ENCODE measurements at regions not wholly inside any gene's neighbourhood (a gene's known extent, or its start where the extent isn't known, plus 50 kb on each side); places are given as distances from the start of the nearest gene placed in this dataset.
A peak's percentile ranks its signal among the peaks of the same experiment; 100 is the strongest.
"Not testable (repeated sequence)": the region's sequence is repeated elsewhere in the genome, so short reads cannot be mapped to it uniquely, and the experiment has no call there.

- DNase-seq, result no peak
Observed at GRCh38 chr3:87581240-87581639, 304.9 kb upstream of the POU1F1 start.

GRCh38 chr3:87576752-87577151 lies 300.4 kb upstream of the POU1F1 start:
- DNase-seq, result no peak

- no peak for DNase-seq
Observed at GRCh38 chr3:87575550-87575949, 299.2 kb upstream of the POU1F1 start.

GRCh38 chr3:87568331-87568730 lies 291.9 kb upstream of the POU1F1 start:
- DNase-seq, result no peak

- no peak for DNase-seq
Observed at GRCh38 chr3:87564438-87564837, 288.1 kb upstream of the POU1F1 start.

- DNase-seq, result no peak
Observed at GRCh38 chr3:87563712-87564111, 287.3 kb upstream of the POU1F1 start.

GRCh38 chr3:87558492-87558891 lies 282.1 kb upstream of the POU1F1 start:
- no peak for DNase-seq

GRCh38 chr3:87555290-87555689 lies 278.9 kb upstream of the POU1F1 start:
- DNase-seq, result no peak

GRCh38 chr3:87553058-87553457 lies 276.7 kb upstream of the POU1F1 start:
- no peak for DNase-seq

GRCh38 chr3:87550892-87551291 lies 274.5 kb upstream of the POU1F1 start:
- no peak for DNase-seq

- no peak for DNase-seq
Observed at GRCh38 chr3:87549208-87549607, 272.8 kb upstream of the POU1F1 start.

- DNase-seq, result no peak
Observed at GRCh38 chr3:87548271-87548670, 271.9 kb upstream of the POU1F1 start.

GRCh38 chr3:87546216-87546615 lies 269.8 kb upstream of the POU1F1 start:
- no peak for DNase-seq

GRCh38 chr3:87543408-87543807 lies 267.0 kb upstream of the POU1F1 start:
- DNase-seq, result not testable (repeated sequence)

- peak; percentile 1 to 8 for DNase-seq
Observed at GRCh38 chr3:87541723-87542122, 265.3 kb upstream of the POU1F1 start.

- DNase-seq, result not testable (repeated sequence)
Observed at GRCh38 chr3:87538722-87539121, 262.3 kb upstream of the POU1F1 start.

GRCh38 chr3:87509401-87509800 lies 233.0 kb upstream of the POU1F1 start:
- no peak for DNase-seq

GRCh38 chr3:87508921-87509320 lies 232.5 kb upstream of the POU1F1 start:
- DNase-seq, result no peak

GRCh38 chr3:87507753-87508152 lies 231.4 kb upstream of the POU1F1 start:
- no peak for DNase-seq

GRCh38 chr3:87503900-87504498 lies 227.6 kb upstream of the POU1F1 start:
- peak; percentile 10 to 14 for DNase-seq

GRCh38 chr3:87501076-87501475 lies 224.7 kb upstream of the POU1F1 start:
- DNase-seq, result no peak

GRCh38 chr3:87498358-87499080 lies 222.1 kb upstream of the POU1F1 start:
- no peak for DNase-seq

GRCh38 chr3:87495938-87496337 lies 219.6 kb upstream of the POU1F1 start:
- no peak for DNase-seq

- no peak for DNase-seq
Observed at GRCh38 chr3:87494264-87494663, 217.9 kb upstream of the POU1F1 start.
